ENCODE measurements at regions not wholly inside any gene's neighbourhood (a gene's known extent, or its start where the extent isn't known, plus 50 kb on each side); places are given as distances from the start of the nearest gene placed in this dataset.
A peak's percentile ranks its signal among the peaks of the same experiment; 100 is the strongest.
"Not testable (repeated sequence)": the region's sequence is repeated elsewhere in the genome, so short reads cannot be mapped to it uniquely, and the experiment has no call there.

DNA sequence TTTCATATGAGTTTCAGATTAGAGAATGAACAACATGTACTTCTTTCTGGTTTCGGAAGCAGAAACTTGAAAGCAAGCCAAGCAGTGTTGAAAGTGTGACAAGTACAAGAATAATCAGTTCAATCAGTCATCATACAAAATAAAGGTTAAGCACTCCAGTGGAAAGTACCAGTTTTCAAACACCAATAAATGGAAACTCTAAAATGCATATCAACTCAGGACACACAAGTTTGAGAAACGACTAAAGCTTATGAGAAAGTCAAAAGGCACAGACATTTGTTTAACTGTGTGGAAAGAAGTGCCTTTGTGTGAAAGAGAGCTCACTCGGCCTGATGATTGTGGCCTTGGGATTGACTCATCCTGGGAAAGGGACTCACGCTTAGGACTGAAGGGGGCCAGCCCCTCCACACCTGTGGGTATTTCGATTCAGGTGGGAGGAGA, 60.6 kb upstream of the AKR1C1 start:
- DNase-seq, result peak; percentile 54

DNA sequence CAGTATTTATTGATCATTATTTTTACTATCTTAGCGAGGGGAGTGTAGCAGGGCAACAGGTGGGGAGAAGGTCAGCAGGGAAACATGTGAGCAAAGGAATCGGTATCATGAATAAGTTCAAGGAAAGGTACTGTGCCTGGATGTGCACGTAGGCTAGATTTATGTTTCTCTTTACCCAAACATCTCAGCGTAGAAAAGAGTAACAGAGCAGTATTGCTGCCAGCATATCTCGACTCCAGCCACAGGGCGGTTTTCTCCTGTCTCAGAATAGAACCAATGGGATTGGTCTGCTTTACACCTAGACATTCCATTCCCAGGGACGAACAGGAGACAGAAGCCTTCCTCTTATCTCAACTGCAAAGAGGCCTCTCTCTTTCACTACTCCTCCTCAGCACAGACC, 60.1 kb upstream of the AKR1C1 start:
- not testable (repeated sequence) for DNase-seq

DNA sequence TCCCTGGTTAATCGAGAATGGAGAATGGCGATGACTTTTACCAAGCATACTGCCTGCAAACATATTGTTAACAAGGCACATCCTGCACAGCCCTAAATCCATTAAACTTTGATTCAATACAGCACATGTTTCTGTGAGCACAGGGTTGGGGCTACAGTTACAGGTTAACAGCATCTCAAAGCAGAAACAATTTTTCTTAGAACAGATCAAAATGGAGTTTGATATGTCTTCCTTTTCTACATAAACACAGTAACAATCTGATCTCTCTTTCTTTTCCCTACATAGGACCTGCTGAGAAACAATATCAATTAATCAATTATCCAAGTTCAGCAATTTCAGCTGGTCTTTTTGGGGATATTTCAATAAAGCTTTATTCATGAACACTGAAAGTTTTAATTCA, 59.5 kb upstream of the AKR1C1 start:
- DNase-seq, result not testable (repeated sequence)

DNA sequence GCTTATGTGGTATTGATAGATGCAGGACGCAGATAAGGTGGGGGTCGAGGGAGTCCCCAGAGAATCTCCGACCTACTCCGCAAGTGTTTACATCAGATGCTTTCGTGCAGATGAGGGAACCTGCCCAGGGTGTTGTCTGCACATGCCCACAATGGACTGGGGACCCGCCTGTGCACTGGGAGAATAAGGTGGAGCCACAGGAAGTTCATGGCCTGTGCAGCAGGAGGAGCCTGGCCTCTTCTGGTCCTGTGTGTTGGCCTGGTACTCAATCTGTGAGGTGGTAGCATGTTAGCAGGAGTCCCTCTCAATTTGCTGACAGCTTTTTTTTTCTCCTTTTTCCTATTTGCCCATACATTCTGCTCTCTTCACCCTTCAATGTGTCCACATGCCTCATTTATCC, 54.1 kb upstream of the AKR1C1 start:
- no peak for DNase-seq

Data from suppressor macrophage treated with lipopolysaccharide for 4 hours (primary cell).